Panc1 (cell line): ENCODE measurements at regions not wholly inside any gene's neighbourhood (a gene's known extent, or its start where the extent isn't known, plus 50 kb on each side); places are given as distances from the start of the nearest gene placed in this dataset.

Experiments
- CTCF ChIP-seq: fragments of 450-650 bp; IDR thresholded peaks from 2 replicates; pipeline ENCODE4 v1.5.1; 2017; ENCODE audit warnings: mild to moderate bottlenecking
- REST ChIP-seq, 2 experiments: IDR thresholded peaks; 2 replicates each; pipeline ENCODE4 v1.6.1; 2011 to 2012; ENCODE audit warnings: low read depth in 2 of 2, control low read depth in 1 of 2, low read length in 1 of 2, mild to moderate bottlenecking in 1 of 2, moderate library complexity in 1 of 2; ENCODE audit not compliant: insufficient read depth in 1 of 2

GRCh38 chr13:44176173-44176572, 197.5 kb upstream of the SERP2 start:
- TF ChIP-seq REST (IDR thresholded peaks at IDR 0.05; ENCODE audit: insufficient read depth in 1 of 2, low read depth in 2 of 2, low read length in 1 of 2) (no peak), CTCF (no peak)
